HepG2 (cell line): ENCODE measurements at regions not wholly inside any gene's neighbourhood (a gene's known extent, or its start where the extent isn't known, plus 50 kb on each side); places are given as distances from the start of the nearest gene placed in this dataset.

Source experiments
- ELF1 ChIP-seq: sonication (generic); formaldehyde crosslinking; IDR thresholded peaks from 2 replicates; pipeline ENCODE4 v1.4.0; 2020; ENCODE audit warnings: missing genetic modification reagents
- FOXA3 ChIP-seq: IDR thresholded peaks from 2 replicates; pipeline ENCODE4 v1.6.1; 2016; ENCODE audit warnings: missing genetic modification reagents, missing compliant biosample characterization
- FOXO1 ChIP-seq: sonication (generic); formaldehyde crosslinking; IDR thresholded peaks from 2 replicates; pipeline ENCODE4 v1.4.0; 2020; ENCODE audit warnings: missing genetic modification reagents
- GTF3A ChIP-seq: sonication (generic); formaldehyde crosslinking; conservative IDR thresholded peaks from 2 replicates; pipeline ENCODE4 v1.4.0; 2020; ENCODE audit warnings: mild to moderate bottlenecking, missing genetic modification reagents
- MAZ ChIP-seq, 2 experiments: sonication (generic) in 1 of 2; formaldehyde crosslinking in 1 of 2; IDR thresholded peaks; 2 replicates each; pipeline versions ENCODE4 v1.5.0 to v1.6.1; 2012 to 2020; ENCODE audit warnings: low read depth in 2 of 2, mild to moderate bottlenecking in 2 of 2, borderline replicate concordance in 1 of 2, improper control_type of control experiment in 1 of 2, low read length in 1 of 2, missing genetic modification reagents in 1 of 2, moderate library complexity in 1 of 2
- MEF2D ChIP-seq: sonication (generic); formaldehyde crosslinking; IDR thresholded peaks from 2 replicates; pipeline ENCODE4 v1.5.1; 2020; ENCODE audit warnings: mild to moderate bottlenecking, missing genetic modification reagents
- POLR2AphosphoS2 ChIP-seq: IDR thresholded peaks from 2 replicates; pipeline ENCODE4 v1.6.1; 2011; ENCODE audit warnings: low read depth, low read length, improper control_type of control experiment
- POLR2AphosphoS5 ChIP-seq: IDR thresholded peaks from 2 replicates; pipeline ENCODE4 v1.6.1; 2012; ENCODE audit warnings: low read depth, low read length
- TCF7 ChIP-seq: sonication (generic); IDR thresholded peaks from 2 replicates; pipeline ENCODE4 v1.6.1; 2016; ENCODE audit warnings: antibody characterized with exemption, low read depth
- TP53 ChIP-seq: sonication (generic); formaldehyde crosslinking; conservative IDR thresholded peaks from 2 replicates; pipeline ENCODE4 v1.4.0; 2020; ENCODE audit warnings: missing genetic modification reagents
- TF ChIP-seq, protein P1 (sequence below): sonication (generic); formaldehyde crosslinking; IDR thresholded peaks from 2 replicates; pipeline ENCODE4 v1.5.0; 2020; ENCODE audit warnings: missing genetic modification reagents

DNA sequence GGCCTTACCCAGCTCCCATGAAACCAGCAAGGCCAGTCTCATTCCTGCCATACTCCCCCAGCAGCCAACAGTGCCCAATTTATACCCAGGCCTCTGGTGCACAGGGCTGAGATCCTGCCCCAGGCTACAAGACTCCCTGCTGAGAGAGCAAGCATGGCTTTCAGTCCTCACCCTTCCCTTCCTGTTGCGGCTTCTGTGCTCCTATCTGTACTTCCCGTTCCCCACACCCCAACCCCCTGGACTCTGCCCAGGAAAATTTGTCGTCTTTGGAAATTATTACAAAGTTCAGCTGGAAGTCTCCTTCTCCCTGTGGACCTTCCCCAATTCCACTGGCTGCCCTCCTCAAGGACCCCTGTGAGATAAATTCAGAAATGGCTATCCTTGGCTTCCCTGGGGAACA, 84.1 kb upstream of the GK2 start:
- TF ChIP-seq, protein P1, sequence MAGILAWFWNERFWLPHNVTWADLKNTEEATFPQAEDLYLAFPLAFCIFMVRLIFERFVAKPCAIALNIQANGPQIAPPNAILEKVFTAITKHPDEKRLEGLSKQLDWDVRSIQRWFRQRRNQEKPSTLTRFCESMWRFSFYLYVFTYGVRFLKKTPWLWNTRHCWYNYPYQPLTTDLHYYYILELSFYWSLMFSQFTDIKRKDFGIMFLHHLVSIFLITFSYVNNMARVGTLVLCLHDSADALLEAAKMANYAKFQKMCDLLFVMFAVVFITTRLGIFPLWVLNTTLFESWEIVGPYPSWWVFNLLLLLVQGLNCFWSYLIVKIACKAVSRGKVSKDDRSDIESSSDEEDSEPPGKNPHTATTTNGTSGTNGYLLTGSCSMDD (CRISPR knock-in tag) = no peak
- no peak for TF ChIP-seq FOXA3 (CRISPR knock-in tag)
- TF ChIP-seq TCF7 = no peak
- TF ChIP-seq FOXO1 = no peak
- no peak for TF ChIP-seq GTF3A (CRISPR knock-in tag)
- no peak for TF ChIP-seq POLR2AphosphoS2
- no peak for TF ChIP-seq ELF1
- no peak for TF ChIP-seq MAZ (IDR thresholded peaks at IDR 0.05; ENCODE audit: borderline replicate concordance, low read depth, low read length)
- TF ChIP-seq MAZ (CRISPR knock-in tag; IDR thresholded peaks at IDR 0.05; ENCODE audit: low read depth) = no peak
- no peak for TF ChIP-seq TP53
- TF ChIP-seq MEF2D (CRISPR knock-in tag) = no peak
- TF ChIP-seq POLR2AphosphoS5 = no peak
